H1 (cell line): ENCODE measurements at regions not wholly inside any gene's neighbourhood (a gene's known extent, or its start where the extent isn't known, plus 50 kb on each side); places are given as distances from the start of the nearest gene placed in this dataset.

ENCODE experiments used
- CREB1 ChIP-seq: IDR thresholded peaks from 2 replicates; pipeline ENCODE4 v1.6.1; 2012; ENCODE audit warnings: inconsistent platforms
- EZH2 ChIP-seq: fragments of 200-600 bp; sonication (generic); IDR thresholded peaks from 2 replicates; pipeline ENCODE4 v1.7.1; 2012; ENCODE audit warnings: low read depth, mild to moderate bottlenecking, moderate library complexity, low read length, inconsistent platforms; ENCODE audit not compliant: severe bottlenecking
- MAFK ChIP-seq: IDR thresholded peaks from 2 replicates; pipeline ENCODE4 v1.6.1; 2012; ENCODE audit warnings: low read depth, mild to moderate bottlenecking, improper control_type of control experiment, low read length
- MAX ChIP-seq: IDR thresholded peaks from 2 replicates; pipeline ENCODE4 v1.6.1; 2012; ENCODE audit warnings: inconsistent platforms
- NRF1 ChIP-seq: IDR thresholded peaks from 2 replicates; pipeline ENCODE4 v1.6.1; 2011; ENCODE audit warnings: mild to moderate bottlenecking, low read depth, low read length, improper control_type of control experiment
- PHF8 ChIP-seq: fragments of 200-600 bp; sonication (generic); conservative IDR thresholded peaks from 2 replicates; pipeline ENCODE4 v1.7.1; 2012; ENCODE audit warnings: low read depth, mild to moderate bottlenecking, inconsistent platforms, low read length, moderate library complexity
- POLR2A ChIP-seq, 2 experiments: IDR thresholded peaks; 1 replicate in 1 of 2; 2 replicates in 1 of 2; pipeline ENCODE4 v1.6.1; 2011; ENCODE audit warnings: low read depth in 2 of 2, low read length in 2 of 2, mild to moderate bottlenecking in 2 of 2; ENCODE audit errors: control extremely low read depth in 1 of 2
- TCF12 ChIP-seq: IDR thresholded peaks from 2 replicates; pipeline ENCODE4 v1.6.1; 2011; ENCODE audit warnings: low read depth, mild to moderate bottlenecking, low read length
- YY1 ChIP-seq: IDR thresholded peaks from 2 replicates; pipeline ENCODE4 v1.6.1; 2011; ENCODE audit warnings: low read depth, mild to moderate bottlenecking, low read length
- TF ChIP-seq, protein P1 (sequence below), 3 experiments: IDR thresholded peaks; 1 replicate in 2 of 3; 2 replicates in 1 of 3; pipeline versions ENCODE4 v1.5.1 to v1.6.1; 2011; ENCODE audit warnings: low read length in 3 of 3, mild to moderate bottlenecking in 3 of 3, inconsistent platforms in 2 of 3, low read depth in 1 of 3, moderate library complexity in 1 of 3; ENCODE audit not compliant: insufficient read depth in 1 of 3; ENCODE audit errors: control extremely low read depth in 1 of 3

DNA sequence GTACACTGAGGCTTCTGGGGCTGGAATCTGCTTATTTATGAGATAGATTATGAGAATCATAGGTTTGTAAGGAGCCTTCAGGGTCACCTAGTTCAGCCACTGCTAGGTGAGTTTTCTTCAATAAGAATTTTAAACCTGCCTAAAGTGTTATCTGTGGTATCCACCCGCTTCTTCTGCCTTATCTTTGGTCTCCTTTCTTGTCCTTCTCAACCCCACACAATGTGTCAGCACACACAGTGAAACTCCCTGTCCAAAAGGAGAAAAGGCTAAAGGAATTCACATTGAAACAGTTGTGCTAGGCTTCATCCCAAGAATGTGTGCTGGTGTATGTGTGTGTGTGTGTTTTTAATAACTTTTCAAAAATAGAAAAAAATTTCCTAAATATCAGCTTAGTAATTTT is 259.3 kb upstream of the BTG1 start:
- TF ChIP-seq TCF12, result no peak
- TF ChIP-seq, protein P1, sequence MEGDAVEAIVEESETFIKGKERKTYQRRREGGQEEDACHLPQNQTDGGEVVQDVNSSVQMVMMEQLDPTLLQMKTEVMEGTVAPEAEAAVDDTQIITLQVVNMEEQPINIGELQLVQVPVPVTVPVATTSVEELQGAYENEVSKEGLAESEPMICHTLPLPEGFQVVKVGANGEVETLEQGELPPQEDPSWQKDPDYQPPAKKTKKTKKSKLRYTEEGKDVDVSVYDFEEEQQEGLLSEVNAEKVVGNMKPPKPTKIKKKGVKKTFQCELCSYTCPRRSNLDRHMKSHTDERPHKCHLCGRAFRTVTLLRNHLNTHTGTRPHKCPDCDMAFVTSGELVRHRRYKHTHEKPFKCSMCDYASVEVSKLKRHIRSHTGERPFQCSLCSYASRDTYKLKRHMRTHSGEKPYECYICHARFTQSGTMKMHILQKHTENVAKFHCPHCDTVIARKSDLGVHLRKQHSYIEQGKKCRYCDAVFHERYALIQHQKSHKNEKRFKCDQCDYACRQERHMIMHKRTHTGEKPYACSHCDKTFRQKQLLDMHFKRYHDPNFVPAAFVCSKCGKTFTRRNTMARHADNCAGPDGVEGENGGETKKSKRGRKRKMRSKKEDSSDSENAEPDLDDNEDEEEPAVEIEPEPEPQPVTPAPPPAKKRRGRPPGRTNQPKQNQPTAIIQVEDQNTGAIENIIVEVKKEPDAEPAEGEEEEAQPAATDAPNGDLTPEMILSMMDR (IDR thresholded peaks at IDR 0.05; ENCODE audit: control extremely low read depth in 1 of 3, insufficient read depth in 1 of 3, low read depth in 1 of 3, low read length in 3 of 3), result no peak
- TF ChIP-seq NRF1, result no peak
- TF ChIP-seq EZH2, result no peak
- TF ChIP-seq POLR2A (IDR thresholded peaks at IDR 0.05; ENCODE audit: control extremely low read depth in 1 of 2, low read depth in 2 of 2, low read length in 2 of 2), result no peak
- TF ChIP-seq YY1, result no peak
- no peak for TF ChIP-seq MAX
- TF ChIP-seq MAFK, result no peak
- TF ChIP-seq CREB1, result no peak
- no peak for TF ChIP-seq PHF8
